HCT116 (cell line): ENCODE measurements at regions not wholly inside any gene's neighbourhood (a gene's known extent, or its start where the extent isn't known, plus 50 kb on each side); places are given as distances from the start of the nearest gene placed in this dataset.

Source experiments
- CTCF ChIP-seq, 3 experiments: fragments of 200-600 bp in 1 of 3; sonication (generic) in 1 of 3; IDR thresholded peaks in 2 of 3; conservative IDR thresholded peaks in 1 of 3; 2 replicates each; pipeline ENCODE4 v1.5.1; 2012 to 2017; ENCODE audit warnings: low read depth in 2 of 3, low read length in 2 of 3, antibody characterized with exemption in 1 of 3, borderline replicate concordance in 1 of 3, control low read depth in 1 of 3, mild to moderate bottlenecking in 1 of 3, mixed read lengths in 1 of 3, mixed run types in 1 of 3, moderate library complexity in 1 of 3; ENCODE audit not compliant: insufficient read depth in 1 of 3
- EZH2 ChIP-seq: fragments of 200-600 bp; sonication (generic); IDR thresholded peaks from 2 replicates; pipeline ENCODE4 v1.6.1; 2017; ENCODE audit warnings: antibody characterized with exemption, mixed run types
- JUND ChIP-seq: IDR thresholded peaks from 2 replicates; pipeline ENCODE4 v1.6.1; 2012
- MAX ChIP-seq: IDR thresholded peaks from 2 replicates; pipeline ENCODE4 v1.6.1; 2012
- POLR2AphosphoS5 ChIP-seq: IDR thresholded peaks from 2 replicates; pipeline ENCODE4 v1.6.1; 2011; ENCODE audit warnings: mild to moderate bottlenecking, low read depth, low read length, moderate library complexity
- REST ChIP-seq: IDR thresholded peaks from 2 replicates; pipeline ENCODE4 v1.6.1; 2012; ENCODE audit warnings: low read depth
- TCF7L2 ChIP-seq: IDR thresholded peaks from 2 replicates; pipeline ENCODE4 v1.7.0; 2011; ENCODE audit warnings: borderline replicate concordance, inconsistent platforms; ENCODE audit not compliant: insufficient read depth, insufficient read length; ENCODE audit errors: extremely low read depth
- YY1 ChIP-seq: IDR thresholded peaks from 2 replicates; pipeline ENCODE4 v1.6.1; 2011; ENCODE audit warnings: low read length, low read depth, moderate library complexity, mild to moderate bottlenecking; ENCODE audit not compliant: insufficient replicate concordance; ENCODE audit errors: extremely low read depth
- ZBTB33 ChIP-seq: IDR thresholded peaks from 2 replicates; pipeline ENCODE4 v1.6.1; 2011; ENCODE audit warnings: mild to moderate bottlenecking, low read length, moderate library complexity; ENCODE audit not compliant: insufficient replicate concordance; ENCODE audit errors: extremely low read depth

DNA sequence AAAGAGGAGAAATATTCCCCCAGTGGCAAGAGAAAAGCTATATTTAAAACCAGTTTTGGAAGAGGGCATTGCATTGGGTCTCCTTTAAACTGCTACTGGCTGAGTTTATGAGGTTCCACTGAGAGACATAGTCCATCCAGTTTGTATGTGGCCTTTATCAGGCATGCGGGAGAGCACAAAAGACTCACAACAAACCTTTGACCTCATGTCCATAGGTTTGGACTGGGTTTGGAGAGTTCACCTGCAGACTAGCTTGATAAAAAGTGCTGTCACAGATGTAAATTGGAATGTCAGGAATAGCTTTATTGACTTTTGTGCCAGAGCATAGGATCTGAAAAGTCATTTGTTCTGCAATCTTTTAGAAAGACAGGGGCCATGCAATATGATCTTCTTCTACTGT, 131.0 kb upstream of the NRIP1 start:
- no peak for TF ChIP-seq CTCF (IDR thresholded peaks at IDR 0.05 in 2 of 3, conservative IDR thresholded peaks at IDR 0.05 in 1 of 3; ENCODE audit: borderline replicate concordance in 1 of 3, insufficient read depth in 1 of 3, low read depth in 2 of 3, low read length in 2 of 3)
- no peak for TF ChIP-seq REST
- TF ChIP-seq POLR2AphosphoS5 = no peak
- TF ChIP-seq YY1 = no peak
- no peak for TF ChIP-seq JUND
- TF ChIP-seq EZH2 = no peak
- no peak for TF ChIP-seq ZBTB33
- TF ChIP-seq TCF7L2 = no peak
- TF ChIP-seq MAX = no peak
